Mesenchymal stem cell (in vitro differentiated cells and primary cell): ENCODE measurements at regions not wholly inside any gene's neighbourhood (a gene's known extent, or its start where the extent isn't known, plus 50 kb on each side); places are given as distances from the start of the nearest gene placed in this dataset.

Experiments
- DNase-seq: peaks from one replicate; pipeline ENCODE4 v3.0.0-alpha.2; 2013
- H2AFZ ChIP-seq: one replicate; pipeline ENCODE4 v1.6.1; 2013; ENCODE audit warnings: low read depth, mild to moderate bottlenecking, control low read depth, inconsistent platforms, low read length, moderate library complexity
- H2AK5ac ChIP-seq: 2 replicates; pipeline ENCODE4 v1.6.1; 2013; ENCODE audit warnings: low read length, moderate library complexity, mild to moderate bottlenecking, inconsistent platforms; ENCODE audit not compliant: severe bottlenecking
- H2BK120ac ChIP-seq: one replicate; pipeline ENCODE4 v1.6.1; 2013; ENCODE audit warnings: low read depth, mild to moderate bottlenecking, inconsistent platforms, low read length, moderate library complexity
- H2BK12ac ChIP-seq, 2 experiments: one replicate each; pipeline ENCODE4 v1.6.1; 2013; ENCODE audit warnings: inconsistent platforms in 2 of 2, low read length in 2 of 2, mild to moderate bottlenecking in 2 of 2, moderate library complexity in 2 of 2, control low read depth in 1 of 2
- H2BK15ac ChIP-seq: one replicate; pipeline ENCODE4 v1.6.1; 2013; ENCODE audit warnings: mild to moderate bottlenecking, low read depth, inconsistent platforms; ENCODE audit not compliant: poor library complexity, severe bottlenecking
- H2BK5ac ChIP-seq: 2 replicates; pipeline ENCODE4 v1.6.1; 2013; ENCODE audit warnings: low read depth, mild to moderate bottlenecking, low read length, control low read depth, inconsistent platforms; ENCODE audit not compliant: poor library complexity, severe bottlenecking
- H3K14ac ChIP-seq, 2 experiments: one replicate each; pipeline ENCODE4 v1.6.1; 2013; ENCODE audit warnings: inconsistent platforms in 2 of 2, low read length in 2 of 2, control low read depth in 1 of 2, mild to moderate bottlenecking in 1 of 2, moderate library complexity in 1 of 2
- H3K18ac ChIP-seq, 2 experiments: one replicate each; pipeline ENCODE4 v1.6.1; 2013; ENCODE audit warnings: inconsistent platforms in 2 of 2, low read length in 2 of 2, control low read depth in 1 of 2, low read depth in 1 of 2, mild to moderate bottlenecking in 1 of 2
- H3K23ac ChIP-seq, 2 experiments: one replicate each; pipeline ENCODE4 v1.6.1; 2013; ENCODE audit warnings: inconsistent platforms in 2 of 2, low read length in 2 of 2, mild to moderate bottlenecking in 2 of 2, moderate library complexity in 2 of 2, control low read depth in 1 of 2
- H3K27ac ChIP-seq: 2 replicates; pipeline ENCODE4 v1.5.1; 2013; ENCODE audit warnings: mild to moderate bottlenecking, moderate library complexity, low read length, control low read depth, inconsistent platforms; ENCODE audit not compliant: poor library complexity, severe bottlenecking
- H3K27me3 ChIP-seq, 2 experiments: 2 replicates each; pipeline versions ENCODE4 v1.6.1 to v1.7.0; 2013; ENCODE audit warnings: low read length in 2 of 2, mild to moderate bottlenecking in 2 of 2, moderate library complexity in 2 of 2, control low read depth in 1 of 2, inconsistent platforms in 1 of 2; ENCODE audit not compliant: control insufficient read depth in 1 of 2, insufficient read depth in 1 of 2
- H3K36me3 ChIP-seq, 2 experiments: 2 replicates each; pipeline versions ENCODE4 v1.6.1 to v1.7.0; 2013; ENCODE audit warnings: low read length in 2 of 2, control low read depth in 1 of 2, inconsistent platforms in 1 of 2, low read depth in 1 of 2, mild to moderate bottlenecking in 1 of 2; ENCODE audit not compliant: insufficient read depth in 2 of 2, control insufficient read depth in 1 of 2
- H3K4ac ChIP-seq, 2 experiments: one replicate each; pipeline ENCODE4 v1.6.1; 2013; ENCODE audit warnings: inconsistent platforms in 2 of 2, low read length in 2 of 2, mild to moderate bottlenecking in 2 of 2, moderate library complexity in 2 of 2, control low read depth in 1 of 2, low read depth in 1 of 2
- H3K4me1 ChIP-seq: 2 replicates; pipeline ENCODE4 v1.6.1; 2013; ENCODE audit warnings: low read depth, low read length, control low read depth; ENCODE audit not compliant: control insufficient read depth, insufficient read depth
- H3K4me2 ChIP-seq: 2 replicates; pipeline ENCODE4 v1.6.1; 2013; ENCODE audit warnings: low read length, mild to moderate bottlenecking, inconsistent platforms; ENCODE audit not compliant: poor library complexity, severe bottlenecking
- H3K4me3 ChIP-seq, 2 experiments: 2 replicates each; pipeline versions ENCODE4 v1.5.1 to v1.7.0; 2013; ENCODE audit warnings: low read length in 2 of 2, mild to moderate bottlenecking in 2 of 2, control low read depth in 1 of 2, low read depth in 1 of 2; ENCODE audit not compliant: insufficient read depth in 1 of 2
- H3K79me1 ChIP-seq: replicated peaks from 2 replicates; pipeline ENCODE4 v1.6.1; 2013; ENCODE audit warnings: mild to moderate bottlenecking, control low read depth, low read length, inconsistent platforms; ENCODE audit not compliant: poor library complexity, severe bottlenecking
- H3K9ac ChIP-seq: 2 replicates; pipeline ENCODE4 v1.7.0; 2013; ENCODE audit warnings: mild to moderate bottlenecking, low read length, moderate library complexity
- H3K9me3 ChIP-seq: 2 replicates; pipeline ENCODE4 v1.7.0; 2013; ENCODE audit warnings: mild to moderate bottlenecking, low read length; ENCODE audit not compliant: control insufficient read depth
- H4K8ac ChIP-seq: one replicate; pipeline ENCODE4 v1.6.1; 2013; ENCODE audit warnings: inconsistent platforms, mild to moderate bottlenecking, low read length, moderate library complexity
- H4K91ac ChIP-seq: one replicate; pipeline ENCODE4 v1.6.1; 2013; ENCODE audit warnings: mild to moderate bottlenecking, low read length, inconsistent platforms
- WGBS: methylation state at CpG from one replicate; pipeline ENCODE4 v1.1.7; 2013; ENCODE audit warnings: mixed read lengths; 5-methylcytosine and 5-hydroxymethylcytosine counted together

DNA sequence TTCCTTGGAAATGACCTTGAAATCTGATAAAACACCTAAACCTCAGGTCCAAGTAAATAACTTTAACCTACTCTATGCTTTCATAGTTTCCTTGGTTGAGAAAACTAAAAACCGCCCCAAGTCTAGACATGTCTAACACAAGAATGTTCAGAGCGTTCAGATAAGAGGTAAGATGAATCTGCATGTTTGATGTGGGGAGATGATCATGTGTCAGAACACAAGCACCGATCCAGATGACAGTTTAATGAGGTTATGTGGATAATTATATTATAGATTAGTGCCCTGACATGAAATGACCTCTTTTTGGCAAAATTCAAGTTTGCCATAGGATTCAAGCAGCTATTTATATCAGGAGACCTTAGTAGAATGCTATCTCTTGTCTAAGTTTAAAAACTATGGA is 729.8 kb upstream of the SOX11 start:
- 85% methylated on average over 2 of the region's 3 CpGs for WGBS
- Histone ChIP-seq H3K36me3 (no peaks in the 10 kb centered on the region), H3K9me3 (no peaks in the 10 kb centered on the region), H2BK120ac (no peak overlapping the region), H3K4me1 (no peaks in the 10 kb centered on the region), H3K27me3 (peaks cover 0 to 7% of the 10 kb centered on the region in 2 experiments), H2AK5ac (no peak overlapping the region), H3K4me3 (no peak overlapping the region), H4K8ac (no peak overlapping the region), H2BK5ac (no peak overlapping the region), H3K9ac (no peak overlapping the region), H2BK15ac (no peak overlapping the region), H3K4me2 (no peak overlapping the region), H3K23ac (no peak overlapping the region), H2BK12ac (no peak overlapping the region), H3K14ac (no peak overlapping the region), H3K79me1 (no peaks in the 10 kb centered on the region), H3K4ac (no peak overlapping the region), H4K91ac (no peak overlapping the region), H2AFZ (no peak overlapping the region), H3K18ac (no peak overlapping the region), H3K27ac (no peak overlapping the region)
- DNase-seq, result no peak

DNA sequence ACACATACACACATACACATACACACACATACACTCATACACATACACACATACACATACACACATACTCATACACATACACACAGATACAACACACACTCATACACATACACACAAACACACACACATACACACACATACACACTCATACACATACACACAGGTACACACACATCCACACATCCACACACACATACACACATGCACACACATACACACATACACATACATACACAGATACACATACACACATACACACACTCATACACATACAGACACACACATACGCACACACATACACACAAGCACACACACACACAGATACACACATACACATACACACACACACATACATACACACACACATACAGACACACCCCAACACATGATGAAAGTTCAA is 729.1 kb upstream of the SOX11 start:
- no peak overlapping the region for H3K9ac ChIP-seq
- H3K23ac ChIP-seq, result no peak overlapping the region
- H3K79me1 ChIP-seq, result no peaks in the 10 kb centered on the region
- 100% methylated on average over 1 of the region's 1 CpG for WGBS
- H3K14ac ChIP-seq, result no peak overlapping the region
- no peaks in the 10 kb centered on the region for H3K4me1 ChIP-seq
- H4K91ac ChIP-seq, result no peak overlapping the region
- DNase-seq, result no peak
- no peak overlapping the region for H2AK5ac ChIP-seq
- no peak overlapping the region for H3K27ac ChIP-seq
- H2BK15ac ChIP-seq, result no peak overlapping the region
- H2AFZ ChIP-seq, result no peak overlapping the region
- peaks cover 0 to 7% of the 10 kb centered on the region in 2 experiments for H3K27me3 ChIP-seq
- no peaks in the 10 kb centered on the region for H3K36me3 ChIP-seq
- no peak overlapping the region for H2BK120ac ChIP-seq
- no peak overlapping the region for H3K4me2 ChIP-seq
- H3K4me3 ChIP-seq, result no peak overlapping the region
- no peak overlapping the region for H3K18ac ChIP-seq
- H2BK12ac ChIP-seq, result no peak overlapping the region
- no peaks in the 10 kb centered on the region for H3K9me3 ChIP-seq
- H2BK5ac ChIP-seq, result no peak overlapping the region
- H4K8ac ChIP-seq, result no peak overlapping the region
- no peak overlapping the region for H3K4ac ChIP-seq

DNA sequence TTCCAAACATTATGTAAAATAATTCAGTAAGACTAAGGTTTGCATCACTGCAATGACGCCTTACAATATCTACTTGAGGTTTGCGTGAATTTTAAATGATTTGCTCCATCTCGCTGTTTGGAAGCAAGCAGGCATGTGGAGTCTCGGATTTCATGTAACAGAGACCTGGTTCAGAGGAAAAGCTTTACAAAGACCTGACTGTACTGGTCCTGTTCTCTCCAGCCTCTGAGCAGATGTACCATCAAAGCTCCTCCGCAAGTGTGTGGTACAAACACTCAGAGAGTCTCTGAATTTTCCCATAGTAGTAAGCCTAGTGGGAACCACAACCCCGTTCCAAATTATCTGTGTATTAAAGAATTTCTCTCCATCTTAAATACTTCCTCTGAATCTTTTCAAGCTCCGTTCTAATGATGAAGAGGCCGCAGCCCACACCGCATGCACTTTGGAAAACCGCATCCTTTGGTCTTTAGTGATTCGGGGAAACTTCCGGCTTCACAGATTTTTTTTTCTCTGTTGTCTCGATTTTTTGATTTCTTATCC is 728.1 kb upstream of the SOX11 start:
- peaks cover 0 to 7% of the 10 kb centered on the region in 2 experiments for H3K27me3 ChIP-seq
- no peak overlapping the region for H3K23ac ChIP-seq
- H3K9me3 ChIP-seq, result no peaks in the 10 kb centered on the region
- no peaks in the 10 kb centered on the region for H3K79me1 ChIP-seq
- no peak overlapping the region for H3K4me2 ChIP-seq
- no peak overlapping the region for H2BK5ac ChIP-seq
- H2BK12ac ChIP-seq, result no peak overlapping the region
- no peak overlapping the region for H3K27ac ChIP-seq
- no peak overlapping the region for H3K4me3 ChIP-seq
- no peak for DNase-seq
- H2BK15ac ChIP-seq, result no peak overlapping the region
- no peak overlapping the region for H3K4ac ChIP-seq
- no peaks in the 10 kb centered on the region for H3K4me1 ChIP-seq
- no peak overlapping the region for H4K91ac ChIP-seq
- H3K36me3 ChIP-seq, result no peaks in the 10 kb centered on the region
- WGBS, result 86% methylated on average over 13 of the region's 13 CpGs
- no peak overlapping the region for H2BK120ac ChIP-seq
- no peak overlapping the region for H4K8ac ChIP-seq
- H2AFZ ChIP-seq, result no peak overlapping the region
- no peak overlapping the region for H3K9ac ChIP-seq
- H3K18ac ChIP-seq, result no peak overlapping the region
- no peak overlapping the region for H2AK5ac ChIP-seq
- no peak overlapping the region for H3K14ac ChIP-seq

DNA sequence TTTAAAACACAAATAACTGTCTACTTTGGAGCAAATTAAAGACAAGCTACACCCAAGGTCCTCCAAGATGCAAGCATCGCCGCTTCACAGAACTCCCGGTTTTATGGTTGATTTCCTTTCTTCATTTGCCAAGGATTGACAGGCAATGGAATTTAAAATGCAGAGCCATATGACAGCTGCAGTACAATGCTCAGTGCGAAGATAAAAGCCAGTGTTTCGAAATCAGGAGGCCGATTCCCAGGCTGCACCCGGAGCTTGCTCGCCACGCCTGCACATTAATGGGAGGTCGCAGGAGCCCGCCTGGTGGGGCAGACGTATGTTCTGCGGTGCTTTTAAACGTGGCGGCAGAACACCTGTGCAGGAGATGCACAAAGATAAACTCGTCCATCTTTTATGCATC is 727.6 kb upstream of the SOX11 start:
- Histone ChIP-seq H4K91ac (no peak overlapping the region), H2BK5ac (no peak overlapping the region), H3K9me3 (no peaks in the 10 kb centered on the region), H2AFZ (no peak overlapping the region), H2BK15ac (no peak overlapping the region), H4K8ac (no peak overlapping the region), H3K36me3 (no peaks in the 10 kb centered on the region), H3K9ac (no peak overlapping the region), H3K23ac (no peak overlapping the region), H3K4me3 (no peak overlapping the region), H3K27me3 (peaks cover 0 to 6% of the 10 kb centered on the region in 2 experiments), H2BK12ac (no peak overlapping the region), H3K4me1 (no peaks in the 10 kb centered on the region), H3K14ac (no peak overlapping the region), H3K27ac (no peak overlapping the region), H2AK5ac (no peak overlapping the region), H2BK120ac (no peak overlapping the region), H3K4me2 (no peak overlapping the region), H3K79me1 (no peaks in the 10 kb centered on the region), H3K4ac (no peak overlapping the region), H3K18ac (no peak overlapping the region)
- no peak for DNase-seq
- WGBS, result 82% methylated on average over 16 of the region's 16 CpGs
